ENCODE measurements at regions not wholly inside any gene's neighbourhood (a gene's known extent, or its start where the extent isn't known, plus 50 kb on each side); places are given as distances from the start of the nearest gene placed in this dataset.

- intact Hi-C loops (cut with micrococcal nuclease): no loop called here
- peaks cover 0 to 2% (median 0%) of the 10 kb centered on the region in 4 experiments for H3K27me3 ChIP-seq (replicated peaks in 1 of 4; ENCODE audit: control extremely low read depth in 1 of 4, control insufficient read depth in 3 of 4, insufficient read depth in 4 of 4, low read length in 3 of 4)
- peaks cover 24% of the 10 kb centered on the region for H3K27me3 Mint-ChIP-seq
- no peak overlapping the region for H3K9ac ChIP-seq (ENCODE audit: low read length)
- no peaks in the 10 kb centered on the region for H3K9me3 ChIP-seq (ENCODE audit: control extremely low read depth in 1 of 3, control insufficient read depth in 2 of 3, insufficient read depth in 1 of 3, low read length in 2 of 3)
- ATAC-seq (ENCODE audit: low read depth) (no peak), DNase-seq (no peak)
- H3K36me3 ChIP-seq (replicated peaks in 1 of 2; ENCODE audit: control extremely low read depth in 1 of 2, control insufficient read depth in 1 of 2, extremely low read depth in 1 of 2, insufficient read depth in 2 of 2, low read length in 1 of 2): no peaks in the 10 kb centered on the region
- TF ChIP-seq EZH2 (IDR thresholded peaks at IDR 0.05; ENCODE audit: borderline replicate concordance, insufficient read depth, low read depth, low read length, poor library complexity, severe bottlenecking) (no peak), CTCF (IDR thresholded peaks at IDR 0.05) (no peak)
- H3K4me1 Mint-ChIP-seq: no peaks in the 10 kb centered on the region
- no peaks in the 10 kb centered on the region for H3K9me3 Mint-ChIP-seq (ENCODE audit: insufficient read depth)
- no peaks in the 10 kb centered on the region for H3K79me2 ChIP-seq (ENCODE audit: control insufficient read depth, insufficient read depth, low read length)
- no peaks in the 10 kb centered on the region for H4K20me1 ChIP-seq (ENCODE audit: control insufficient read depth, insufficient read depth, low read length, poor library complexity, severe bottlenecking)
- H3K27ac Mint-ChIP-seq: no peak overlapping the region
- H3K4me2 ChIP-seq (replicated peaks; ENCODE audit: low read depth, low read length, poor library complexity, severe bottlenecking): no peak overlapping the region
- ChIA-PET POLR2A (no interaction called here), CTCF (no interaction called here)
- H3K4me3 Mint-ChIP-seq: no peak overlapping the region
- H3K4me3 ChIP-seq (ENCODE audit: control extremely low read depth in 1 of 5, extremely low read depth in 1 of 5, insufficient read depth in 1 of 5, low read depth in 2 of 5, low read length in 4 of 5): no peak overlapping the region
- H3K27ac ChIP-seq (ENCODE audit: low read length in 2 of 2): no peak overlapping the region
- no peak overlapping the region for H2AFZ ChIP-seq (ENCODE audit: insufficient read depth, low read depth, low read length, poor library complexity, severe bottlenecking)
- no peaks in the 10 kb centered on the region for H3K4me1 ChIP-seq (ENCODE audit: control insufficient read depth in 2 of 2, insufficient read depth in 2 of 2, low read length in 2 of 2)
- WGBS (ENCODE audit: insufficient coverage): 100% methylated on average over 3 of the region's 5 CpGs
These were observed 353.9 kb downstream of the SS18 start for GRCh38 chr18:25736516-25736915.

- DNase-seq (no peak), ATAC-seq (ENCODE audit: low read depth) (no peak)
- no peaks in the 10 kb centered on the region for H3K79me2 ChIP-seq (ENCODE audit: control insufficient read depth, insufficient read depth, low read length)
- no peaks in the 10 kb centered on the region for H3K4me1 ChIP-seq (ENCODE audit: control insufficient read depth in 2 of 2, insufficient read depth in 2 of 2, low read length in 2 of 2)
- no peak overlapping the region for H2AFZ ChIP-seq (ENCODE audit: insufficient read depth, low read depth, low read length, poor library complexity, severe bottlenecking)
- WGBS (ENCODE audit: insufficient coverage): 92% methylated on average over 8 of the region's 8 CpGs
- no peak overlapping the region for H3K4me2 ChIP-seq (replicated peaks; ENCODE audit: low read depth, low read length, poor library complexity, severe bottlenecking)
- CTCF ChIA-PET: no interaction called here
- H3K4me1 Mint-ChIP-seq: no peaks in the 10 kb centered on the region
- no peaks in the 10 kb centered on the region for H4K20me1 ChIP-seq (ENCODE audit: control insufficient read depth, insufficient read depth, low read length, poor library complexity, severe bottlenecking)
- H3K27me3 Mint-ChIP-seq: peaks cover 22% of the 10 kb centered on the region
- H3K36me3 ChIP-seq (replicated peaks in 1 of 2; ENCODE audit: control extremely low read depth in 1 of 2, control insufficient read depth in 1 of 2, extremely low read depth in 1 of 2, insufficient read depth in 2 of 2, low read length in 1 of 2): no peaks in the 10 kb centered on the region
- no peak for TF ChIP-seq CTCF (IDR thresholded peaks at IDR 0.05)
- no peak for TF ChIP-seq EZH2 (IDR thresholded peaks at IDR 0.05; ENCODE audit: borderline replicate concordance, insufficient read depth, low read depth, low read length, poor library complexity, severe bottlenecking)
- no peak overlapping the region for H3K9ac ChIP-seq (ENCODE audit: low read length)
- H3K9me3 Mint-ChIP-seq (ENCODE audit: insufficient read depth): peaks cover 2% of the 10 kb centered on the region
- H3K4me3 ChIP-seq (ENCODE audit: control extremely low read depth in 1 of 5, extremely low read depth in 1 of 5, insufficient read depth in 1 of 5, low read depth in 2 of 5, low read length in 4 of 5): no peak overlapping the region
- intact Hi-C loops (cut with micrococcal nuclease): no loop called here
- peaks cover 0 to 2% (median 0%) of the 10 kb centered on the region in 4 experiments for H3K27me3 ChIP-seq (replicated peaks in 1 of 4; ENCODE audit: control extremely low read depth in 1 of 4, control insufficient read depth in 3 of 4, insufficient read depth in 4 of 4, low read length in 3 of 4)
- H3K9me3 ChIP-seq (ENCODE audit: control extremely low read depth in 1 of 3, control insufficient read depth in 2 of 3, insufficient read depth in 1 of 3, low read length in 2 of 3): no peaks in the 10 kb centered on the region
- H3K27ac ChIP-seq (ENCODE audit: low read length in 2 of 2): no peak overlapping the region
- H3K27ac Mint-ChIP-seq: no peak overlapping the region
- no peak overlapping the region for H3K4me3 Mint-ChIP-seq
- POLR2A ChIA-PET: no interaction called here
These were observed 355.0 kb downstream of the SS18 start for GRCh38 chr18:25735459-25735858.

Measured in B cell (primary cell).